ENCODE measurements at regions not wholly inside any gene's neighbourhood (a gene's known extent, or its start where the extent isn't known, plus 50 kb on each side); places are given as distances from the start of the nearest gene placed in this dataset.

- peak; percentile 8 to 20 for DNase-seq
Measured at GRCh38 chr6:144582939-144583613, 297.9 kb downstream of the UTRN start.

GRCh38 chr6:144583614-144583954 lies 298.4 kb downstream of the UTRN start:
- no peak for DNase-seq

- DNase-seq = peak in 1 of 2 donors; percentile 8
Measured at GRCh38 chr6:144585217-144585814, 300.2 kb downstream of the UTRN start.

- no peak for DNase-seq
Measured at GRCh38 chr6:144586986-144587385, 301.9 kb downstream of the UTRN start.

GRCh38 chr6:144588697-144589325 lies 303.7 kb downstream of the UTRN start:
- no peak for DNase-seq

- no peak for DNase-seq
Measured at GRCh38 chr6:144590532-144590931, 305.4 kb downstream of the UTRN start.

DNA sequence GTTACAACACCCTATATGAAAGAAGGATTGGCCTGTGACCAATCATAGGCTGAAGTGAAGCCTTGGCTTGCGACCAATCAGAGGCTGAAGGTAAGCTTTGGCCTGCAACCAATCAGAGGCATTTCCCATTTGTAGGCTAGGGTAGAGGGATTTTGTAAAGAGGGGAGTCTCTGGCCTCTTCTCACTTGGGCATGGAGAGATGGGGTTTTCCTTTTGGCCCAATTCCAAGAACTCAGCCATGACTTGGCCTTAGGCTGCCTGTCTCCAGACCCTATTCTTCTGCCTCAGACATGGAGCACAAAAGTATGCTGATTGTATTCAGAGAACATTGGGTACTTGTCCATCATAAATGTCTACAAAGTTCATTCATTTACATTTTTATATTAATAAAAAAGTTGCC lies 308.3 kb downstream of the UTRN start:
- DNase-seq = no peak

DNA sequence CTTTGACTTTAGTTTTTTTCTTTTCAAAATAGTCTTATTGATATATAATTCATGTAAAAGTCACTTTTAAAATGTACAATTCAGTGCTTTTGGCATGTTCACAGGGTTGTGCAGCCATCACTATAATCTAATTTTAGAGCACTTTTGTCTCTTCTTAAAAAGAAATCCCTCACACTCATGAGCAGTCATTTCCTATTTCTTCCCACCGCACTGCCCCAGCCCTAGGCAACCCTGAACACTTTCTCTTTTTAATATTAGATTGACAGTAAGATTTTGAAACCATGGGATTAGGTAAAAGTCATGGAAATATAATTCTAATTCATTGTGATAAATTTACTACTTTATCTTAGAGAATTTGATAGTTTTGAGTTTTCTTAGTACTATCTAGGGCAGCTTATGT lies 309.4 kb downstream of the UTRN start:
- DNase-seq = no peak

DNA sequence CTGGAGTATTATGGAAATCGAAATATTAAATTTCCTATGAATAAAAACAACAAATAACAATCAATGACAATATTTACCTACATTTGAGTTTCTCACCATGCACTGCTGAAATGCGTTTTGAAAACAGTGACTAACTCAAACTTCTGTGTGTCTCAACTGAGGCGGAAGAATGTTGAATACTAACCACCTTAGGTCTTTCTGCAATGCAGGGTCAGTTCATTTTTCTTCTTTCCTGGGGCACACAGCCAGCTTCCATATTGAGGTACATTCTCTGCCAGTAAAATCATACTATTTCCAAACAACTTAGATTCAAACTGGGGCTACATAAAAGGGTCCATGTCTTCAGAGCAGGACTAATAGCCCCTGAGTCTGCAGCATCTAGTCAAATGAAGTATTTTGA lies 310.1 kb downstream of the UTRN start:
- DNase-seq = no peak

DNA sequence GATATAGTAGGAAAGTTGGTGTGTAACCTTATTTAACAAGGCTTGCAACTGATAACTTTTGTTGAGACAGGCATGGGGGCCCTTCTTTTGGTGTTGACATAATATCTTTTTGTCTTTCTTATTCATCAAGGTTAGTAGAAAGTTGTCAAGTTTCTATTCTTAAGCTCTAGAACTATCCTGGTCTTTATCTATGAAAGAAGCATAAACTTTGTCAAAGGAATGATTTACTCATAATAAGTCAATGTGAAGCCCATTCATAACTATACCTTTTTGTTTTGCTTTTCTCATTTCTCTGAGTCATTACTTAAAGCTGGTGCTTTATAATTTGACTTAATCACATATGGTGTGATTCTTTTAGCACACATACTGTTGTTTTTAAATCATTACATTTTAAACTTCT lies 312.4 kb downstream of the UTRN start:
- no peak for DNase-seq

GRCh38 chr6:144599615-144600014 lies 314.5 kb downstream of the UTRN start:
- no peak for DNase-seq

- no peak for DNase-seq
Measured at GRCh38 chr6:144601221-144601620, 316.1 kb downstream of the UTRN start.

DNA sequence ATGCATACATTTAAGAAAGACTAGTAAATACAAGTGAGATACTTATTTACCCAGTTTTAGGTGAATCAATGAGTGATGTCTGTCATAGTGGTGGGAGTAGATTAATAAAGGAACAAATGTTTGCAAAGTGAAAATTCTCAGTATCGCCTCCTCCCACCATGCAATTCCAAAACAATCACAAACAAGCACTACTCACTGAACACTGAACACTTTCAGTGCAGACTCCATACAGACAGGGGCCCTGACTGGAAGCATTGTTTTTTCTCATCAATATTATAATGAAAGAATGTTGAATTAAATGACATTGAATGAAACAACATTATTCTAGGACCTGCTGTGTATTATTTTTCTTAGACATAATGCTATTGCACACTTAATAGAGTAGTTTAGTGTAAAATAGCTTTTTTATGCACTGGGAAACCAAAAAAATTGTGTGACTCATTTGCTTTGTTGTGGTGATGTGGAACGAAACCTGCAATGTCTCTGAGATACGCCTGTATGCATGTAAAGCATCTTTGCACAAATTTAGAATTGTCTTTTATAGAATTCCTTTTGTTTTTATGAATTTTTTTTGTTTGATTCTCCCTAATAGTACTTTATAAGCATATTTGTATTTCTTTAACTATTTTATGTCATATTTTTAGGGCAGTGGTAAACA lies 317.5 kb downstream of the UTRN start:
- DNase-seq = peak; percentile 6 to 17

- no peak for DNase-seq
Measured at GRCh38 chr6:144606083-144606482, 320.9 kb downstream of the UTRN start.

- DNase-seq = no peak
Measured at GRCh38 chr6:144607998-144608735, 323.0 kb downstream of the UTRN start.

DNA sequence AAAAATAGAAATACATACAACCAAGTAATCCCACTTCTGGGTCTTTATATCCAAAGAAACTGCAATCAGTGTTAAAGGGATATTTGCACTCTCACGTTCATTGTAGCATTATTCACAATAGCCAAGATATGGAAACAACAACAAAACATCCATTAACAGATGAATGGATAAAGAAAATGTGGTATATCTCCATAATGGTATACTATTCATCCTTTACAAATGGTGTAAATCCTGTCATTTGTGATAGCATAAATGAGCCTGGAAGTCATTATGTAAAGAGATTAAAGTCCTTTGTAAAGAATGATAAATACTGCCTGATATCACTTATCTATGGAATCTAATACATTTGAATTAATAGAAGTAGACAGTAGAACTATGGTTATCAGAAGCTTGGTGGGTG lies 327.7 kb downstream of the UTRN start:
- no peak for DNase-seq

GRCh38 chr6:144613859-144614258 lies 328.7 kb downstream of the UTRN start:
- no peak for DNase-seq

DNA sequence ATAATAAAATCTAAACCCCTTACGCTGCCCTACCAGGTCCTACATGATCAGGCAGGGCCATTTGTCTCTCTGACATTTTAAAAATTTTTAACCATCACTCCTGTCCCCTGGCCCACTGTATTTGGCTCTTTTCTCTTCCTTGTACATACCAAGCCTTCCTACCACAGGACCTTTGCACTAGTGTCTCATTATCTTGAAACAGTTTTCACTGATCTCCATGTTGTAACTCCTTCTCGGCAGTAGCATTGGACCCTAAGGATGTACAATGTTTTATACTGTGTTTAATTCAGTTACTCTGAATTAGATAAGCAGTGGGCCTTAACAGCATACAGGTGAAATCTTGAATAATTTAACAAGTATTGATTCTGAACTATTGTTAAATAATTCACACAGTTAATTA lies 330.7 kb downstream of the UTRN start:
- DNase-seq = no peak

DNA sequence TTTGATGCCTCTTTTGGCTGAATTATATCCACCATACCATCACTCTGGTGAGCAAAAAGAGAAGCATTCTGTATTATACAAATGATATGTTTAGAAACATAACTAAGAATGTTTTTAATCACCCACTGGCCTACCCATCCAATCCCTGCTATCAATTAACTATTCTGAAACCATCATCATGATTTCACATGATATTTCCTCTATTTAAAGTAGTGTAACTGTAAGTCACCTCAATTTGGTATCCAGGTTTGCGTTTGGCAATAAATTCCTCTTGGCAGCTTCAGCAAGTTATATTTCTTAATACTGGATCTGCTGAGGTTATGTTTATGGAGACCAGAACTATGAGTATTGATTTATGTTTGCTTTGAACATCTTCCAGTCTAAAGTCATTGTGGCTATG lies 332.1 kb downstream of the UTRN start:
- no peak for DNase-seq

- DNase-seq = no peak
Measured at GRCh38 chr6:144617708-144618107, 332.6 kb downstream of the UTRN start.

- DNase-seq = no peak
Measured at GRCh38 chr6:144619966-144620365, 334.8 kb downstream of the UTRN start.

GRCh38 chr6:144621332-144621731 lies 336.2 kb downstream of the UTRN start:
- no peak for DNase-seq

DNA sequence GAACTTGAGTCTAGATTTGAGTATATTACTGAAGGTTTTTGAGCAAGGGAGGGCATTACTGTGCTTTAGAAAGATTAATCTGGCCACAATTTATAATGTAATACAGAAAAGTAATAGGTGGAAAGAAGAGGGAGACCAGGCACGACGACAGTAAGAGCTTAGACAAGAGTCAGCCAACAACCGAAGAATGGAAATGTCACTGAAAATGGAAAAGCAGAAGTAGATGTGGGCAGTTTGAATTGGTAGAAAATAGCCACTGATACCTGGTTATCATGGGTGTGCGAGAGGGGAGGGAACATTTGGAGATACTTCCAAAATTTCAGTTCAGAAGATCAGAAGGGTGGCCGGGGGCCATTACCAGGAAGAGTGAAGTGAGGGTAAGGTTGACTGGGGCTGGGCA lies 339.1 kb downstream of the UTRN start:
- DNase-seq = no peak

Data from activated CD4-positive, alpha-beta T cell treated with anti-CD3 and anti-CD28 coated beads for 4 hours (primary cell).